WTC11 (cell line): ENCODE measurements at regions not wholly inside any gene's neighbourhood (a gene's known extent, or its start where the extent isn't known, plus 50 kb on each side); places are given as distances from the start of the nearest gene placed in this dataset.

Experiments used
- ATAC-seq: fragments of 200-7000 bp; cut with Tn5 transposase; 2 replicates; pipeline ENCODE4 v1.10.0; 2021; ENCODE audit warnings: mild to moderate bottlenecking, moderate library complexity
- CTCF ChIA-PET: fragments of 300-600 bp; sonication (Branson Sonifier 250); formaldehyde crosslinking; loops from one replicate; lab custom pipeline; 2021; ENCODE audit warnings: antibody characterized with exemption; lab: Charles Lee
- POLR2A ChIA-PET: fragments of 350-600 bp; sonication (Branson Sonifier 250); formaldehyde crosslinking; loops from one replicate; lab custom pipeline; 2021; ENCODE audit warnings: antibody characterized with exemption; lab: Charles Lee
- DNase-seq: peaks from one replicate; pipeline ENCODE4 v3.0.0; 2021; ENCODE audit warnings: low spot score
- H3K27ac Mint-ChIP-seq: 2 replicates; pipeline ENCODE4 v1.8.0; 2021; ENCODE audit warnings: mixed read lengths
- H3K27me3 Mint-ChIP-seq: 2 replicates; pipeline ENCODE4 v1.8.0; 2021; ENCODE audit warnings: low read depth, mild to moderate bottlenecking, moderate library complexity, mixed read lengths
- H3K36me3 Mint-ChIP-seq: 2 replicates; pipeline ENCODE4 v1.8.0; 2021; ENCODE audit warnings: mixed read lengths
- H3K4me1 Mint-ChIP-seq: 2 replicates; pipeline ENCODE4 v1.8.0; 2022; ENCODE audit warnings: mixed read lengths
- H3K4me3 Mint-ChIP-seq: 2 replicates; pipeline ENCODE4 v1.8.0; 2021; ENCODE audit warnings: mild to moderate bottlenecking, moderate library complexity, mixed read lengths
- H3K9me3 Mint-ChIP-seq: 2 replicates; pipeline ENCODE4 v1.8.0; 2021; ENCODE audit warnings: mixed read lengths
- AFF4 ChIP-seq: sonication (generic); formaldehyde crosslinking; IDR thresholded peaks from 2 replicates; pipeline ENCODE4 v1.8.1; 2023; ENCODE audit warnings: mild to moderate bottlenecking, missing genetic modification reagents, borderline replicate concordance
- ATF3 ChIP-seq: sonication (generic); formaldehyde crosslinking; conservative IDR thresholded peaks from 2 replicates; pipeline ENCODE4 v1.8.1; 2022; ENCODE audit warnings: mild to moderate bottlenecking, missing genetic modification reagents
- CBFB ChIP-seq: sonication (generic); formaldehyde crosslinking; IDR thresholded peaks from 2 replicates; pipeline ENCODE4 v1.8.1; 2022; ENCODE audit warnings: mild to moderate bottlenecking, low read depth, missing genetic modification reagents
- GTF2I ChIP-seq: fragments of 250-450 bp; sonication (Bioruptor Pico); conservative IDR thresholded peaks from 2 replicates; pipeline ENCODE4 v1.4.0; 2021; ENCODE audit warnings: mild to moderate bottlenecking
- JAZF1 ChIP-seq: fragments of 250-450 bp; sonication (Bioruptor Pico); IDR thresholded peaks from 2 replicates; pipeline ENCODE4 v1.9.0; 2021; ENCODE audit warnings: moderate library complexity, mild to moderate bottlenecking, inconsistent platforms
- JUN ChIP-seq: sonication (generic); formaldehyde crosslinking; IDR thresholded peaks from 2 replicates; pipeline ENCODE4 v1.8.0; 2023; ENCODE audit warnings: mild to moderate bottlenecking, missing genetic modification reagents
- MAX ChIP-seq: sonication (generic); formaldehyde crosslinking; IDR thresholded peaks from 2 replicates; pipeline ENCODE4 v1.8.0; 2022; ENCODE audit warnings: mild to moderate bottlenecking, missing genetic modification reagents
- NFYB ChIP-seq: sonication (generic); formaldehyde crosslinking; conservative IDR thresholded peaks from 2 replicates; pipeline ENCODE4 v1.8.0; 2022; ENCODE audit warnings: low read depth, missing genetic modification reagents
- PREB ChIP-seq: sonication (generic); formaldehyde crosslinking; IDR thresholded peaks from 2 replicates; pipeline ENCODE4 v1.8.1; 2022; ENCODE audit warnings: mild to moderate bottlenecking, missing genetic modification reagents, moderate library complexity, borderline replicate concordance
- SMAD3 ChIP-seq: sonication (generic); formaldehyde crosslinking; IDR thresholded peaks from 2 replicates; pipeline ENCODE4 v1.8.0; 2022; ENCODE audit warnings: missing genetic modification reagents, mild to moderate bottlenecking, borderline replicate concordance
- SMAD4 ChIP-seq: sonication (generic); formaldehyde crosslinking; IDR thresholded peaks from 2 replicates; pipeline ENCODE4 v1.8.0; 2022; ENCODE audit warnings: mild to moderate bottlenecking, missing genetic modification reagents
- STAT6 ChIP-seq: sonication (generic); formaldehyde crosslinking; conservative IDR thresholded peaks from 2 replicates; pipeline ENCODE4 v1.8.1; 2023; ENCODE audit warnings: mild to moderate bottlenecking, low read depth, missing genetic modification reagents, moderate library complexity
- ZNF121 ChIP-seq: sonication (generic); formaldehyde crosslinking; IDR thresholded peaks from 2 replicates; pipeline ENCODE4 v1.8.0; 2023; ENCODE audit warnings: missing genetic modification reagents
- ZNF396 ChIP-seq: fragments of 250-450 bp; sonication (Bioruptor Pico); IDR thresholded peaks from 2 replicates; pipeline ENCODE4 v1.8.0; 2021; ENCODE audit warnings: mild to moderate bottlenecking, moderate library complexity, borderline replicate concordance
- ZNF425 ChIP-seq: fragments of 250-450 bp; sonication (Bioruptor Pico); conservative IDR thresholded peaks from 2 replicates; pipeline ENCODE4 v1.9.0; 2021; ENCODE audit warnings: mild to moderate bottlenecking
- ZNF512 ChIP-seq: sonication (generic); formaldehyde crosslinking; IDR thresholded peaks from 2 replicates; pipeline ENCODE4 v1.8.1; 2022; ENCODE audit warnings: missing genetic modification reagents, borderline replicate concordance

- DNase-seq (no peak), ATAC-seq (no peak)
- Mint-ChIP-seq H3K4me1 (peaks cover 5% of the 10 kb centered on the region), H3K27ac (no peak overlapping the region), H3K9me3 (peaks cover 11% of the 10 kb centered on the region), H3K4me3 (no peak overlapping the region), H3K36me3 (no peaks in the 10 kb centered on the region), H3K27me3 (no peaks in the 10 kb centered on the region; the same call in 1 of the 2 replicates)
- CTCF ChIA-PET = no interaction called here
- POLR2A ChIA-PET = no interaction called here
- TF ChIP-seq JAZF1 (CRISPR knock-in tag) = no peak
- TF ChIP-seq SMAD3 (CRISPR knock-in tag) = no peak
- no peak for TF ChIP-seq ZNF121 (CRISPR knock-in tag)
- no peak for TF ChIP-seq PREB
- no peak for TF ChIP-seq ZNF425 (CRISPR knock-in tag)
- TF ChIP-seq GTF2I (CRISPR knock-in tag) = no peak
- TF ChIP-seq CBFB (CRISPR knock-in tag) = no peak
- TF ChIP-seq ZNF396 (CRISPR knock-in tag) = no peak
- no peak for TF ChIP-seq MAX (CRISPR knock-in tag)
- no peak for TF ChIP-seq AFF4 (CRISPR knock-in tag)
- TF ChIP-seq NFYB (CRISPR knock-in tag) = no peak
- TF ChIP-seq STAT6 (CRISPR knock-in tag) = no peak
- no peak for TF ChIP-seq ATF3 (CRISPR knock-in tag)
- no peak for TF ChIP-seq JUN (CRISPR knock-in tag)
- TF ChIP-seq SMAD4 = no peak
- TF ChIP-seq ZNF512 = no peak
Measured at GRCh38 chr16:51932317-51932716, 614.6 kb downstream of the TOX3 start.
